ENCODE measurements at regions not wholly inside any gene's neighbourhood (a gene's known extent, or its start where the extent isn't known, plus 50 kb on each side); places are given as distances from the start of the nearest gene placed in this dataset.

DNA sequence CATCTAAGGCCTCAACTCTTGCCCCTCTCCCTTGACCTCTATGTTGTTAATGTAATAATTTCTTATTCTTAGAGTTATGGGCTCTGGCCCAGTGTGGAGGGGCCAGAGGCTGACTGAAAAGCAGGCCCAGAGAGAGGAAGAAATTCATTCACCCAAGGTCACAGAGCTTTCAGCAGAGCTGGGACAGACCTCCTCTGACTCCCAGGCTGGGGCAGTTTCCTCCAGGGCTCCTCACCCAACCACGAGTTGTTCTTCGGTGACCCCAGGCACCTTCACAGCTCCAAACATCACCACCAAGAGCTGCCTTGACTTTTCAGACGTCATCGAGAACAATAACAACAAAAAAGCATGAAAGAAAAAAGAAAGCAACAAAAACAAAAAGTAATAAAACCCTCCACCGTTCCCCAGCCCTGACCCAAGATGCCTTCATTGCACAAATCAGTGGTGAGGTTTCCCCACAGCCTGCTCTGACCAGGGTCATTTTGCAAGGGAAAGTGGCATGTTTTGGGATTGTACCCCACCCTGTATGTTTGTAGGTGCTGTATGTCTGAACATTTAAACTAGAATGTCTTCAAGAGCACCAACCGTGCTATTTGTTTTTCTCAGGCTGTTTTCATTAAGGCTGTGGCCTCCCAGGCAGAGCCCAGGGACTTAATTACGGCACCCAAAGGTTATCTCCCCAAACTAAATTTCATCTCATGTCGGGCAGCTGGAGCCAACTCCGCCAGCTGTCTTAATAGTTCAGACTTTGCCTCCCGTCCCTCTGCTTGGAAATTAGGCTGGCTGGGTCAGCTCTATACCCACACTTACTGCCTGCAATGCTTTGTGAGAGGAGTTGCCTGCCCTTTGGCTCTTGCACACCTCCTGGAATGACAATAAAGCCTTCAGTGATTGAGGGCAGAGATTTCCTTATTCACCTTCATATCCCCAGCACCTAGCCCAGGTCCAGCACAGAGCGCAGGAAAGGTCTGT, 173.8 kb downstream of the RPLP1 start:
- no peak for DNase-seq (ENCODE audit: low spot score)

DNA sequence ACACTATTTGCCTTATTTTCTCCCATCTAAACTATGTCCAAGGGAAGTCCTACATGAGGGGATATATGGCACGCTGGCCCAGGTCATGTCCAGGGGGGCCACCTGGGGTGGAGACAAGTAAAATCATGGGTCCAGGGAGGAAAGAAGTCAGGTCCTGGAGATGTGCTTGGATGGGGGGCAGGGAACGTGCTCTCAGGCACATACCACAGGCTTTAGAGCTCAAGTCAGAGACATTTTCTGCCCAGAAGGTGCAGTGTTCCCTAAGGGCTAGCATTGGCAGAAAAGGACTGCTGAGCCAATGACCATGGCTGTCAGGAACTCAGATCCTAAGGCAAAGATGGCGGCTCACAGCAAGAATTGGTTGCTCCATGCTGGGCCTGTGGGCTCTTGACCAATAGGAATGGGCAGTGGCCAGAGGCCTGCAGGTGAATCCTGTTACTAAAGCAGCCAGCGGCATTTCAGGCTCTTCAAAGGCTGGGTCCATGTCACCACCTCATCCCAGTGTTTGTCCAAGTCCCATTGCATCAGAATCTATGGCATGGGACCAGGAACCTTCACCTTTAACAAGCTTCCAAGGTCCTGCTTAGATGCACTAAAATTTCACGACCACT, 175.0 kb downstream of the RPLP1 start:
- no peak for DNase-seq (ENCODE audit: low spot score)

DNA sequence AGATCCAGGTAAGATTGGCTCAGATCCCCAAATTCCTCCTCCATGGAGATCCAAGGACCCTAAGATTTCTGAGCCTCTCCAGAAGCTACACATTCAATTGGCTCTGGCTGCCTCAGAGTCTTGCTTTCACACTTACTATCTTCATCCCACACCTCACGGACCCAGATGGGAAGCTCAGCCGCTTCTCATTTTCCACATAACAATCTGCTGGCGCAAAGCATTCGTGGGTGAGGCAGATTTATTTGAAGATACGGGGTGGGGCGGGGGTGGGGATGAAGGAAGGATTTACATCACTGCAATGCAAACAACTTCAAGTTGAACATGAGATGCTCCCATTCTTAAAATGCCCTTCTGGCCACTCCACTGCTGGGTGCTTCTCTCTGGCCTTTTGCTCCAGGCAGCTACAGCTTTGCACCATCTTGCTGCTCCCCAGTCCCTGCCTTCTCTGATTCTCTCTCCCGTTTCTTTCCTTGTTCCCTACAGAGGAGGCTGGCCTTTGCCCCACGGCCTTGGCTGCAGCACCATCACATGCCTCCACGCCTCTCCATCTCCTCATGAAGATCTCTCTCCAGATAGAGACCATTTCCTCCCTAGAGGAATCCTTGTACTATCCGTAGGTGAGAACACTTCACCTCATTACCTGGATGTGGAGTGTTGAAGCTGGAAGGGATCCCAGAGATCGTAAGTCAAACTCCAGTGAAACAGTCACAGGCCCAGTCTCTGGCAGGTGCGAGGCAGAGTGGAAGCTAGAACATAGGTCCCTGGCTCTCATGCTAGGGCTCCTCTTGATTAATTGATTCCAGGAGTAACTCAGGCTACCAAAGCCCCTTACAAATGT, 175.9 kb downstream of the RPLP1 start:
- DNase-seq (ENCODE audit: low spot score), result no peak

DNA sequence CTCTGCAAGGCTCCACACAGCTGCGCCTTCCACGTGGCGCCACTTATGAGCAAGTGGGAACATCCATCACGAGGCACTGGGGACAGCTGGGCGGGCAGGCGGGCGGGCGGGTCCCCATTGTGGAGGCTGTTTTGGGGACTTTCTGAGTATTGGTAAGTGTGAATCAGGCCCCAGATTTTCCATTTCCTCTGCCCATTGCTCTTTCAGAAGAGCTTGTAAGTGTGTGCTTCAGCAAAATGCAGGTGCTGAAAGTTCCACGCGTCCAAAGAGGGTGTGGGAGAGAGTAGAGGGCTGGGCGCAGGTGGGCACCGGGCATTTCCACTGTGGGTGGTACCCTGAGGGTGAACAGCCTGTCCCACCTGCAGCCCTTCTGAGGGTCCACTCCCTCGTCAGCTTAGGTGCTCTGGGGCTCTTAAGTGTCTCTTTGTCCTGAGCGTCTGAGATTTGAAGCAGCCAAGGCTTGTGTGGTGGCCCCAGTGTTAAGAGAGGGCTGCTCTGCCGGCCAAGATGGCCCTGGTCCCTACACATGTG, 177.1 kb downstream of the RPLP1 start:
- no peak for DNase-seq (ENCODE audit: low spot score)

DNA sequence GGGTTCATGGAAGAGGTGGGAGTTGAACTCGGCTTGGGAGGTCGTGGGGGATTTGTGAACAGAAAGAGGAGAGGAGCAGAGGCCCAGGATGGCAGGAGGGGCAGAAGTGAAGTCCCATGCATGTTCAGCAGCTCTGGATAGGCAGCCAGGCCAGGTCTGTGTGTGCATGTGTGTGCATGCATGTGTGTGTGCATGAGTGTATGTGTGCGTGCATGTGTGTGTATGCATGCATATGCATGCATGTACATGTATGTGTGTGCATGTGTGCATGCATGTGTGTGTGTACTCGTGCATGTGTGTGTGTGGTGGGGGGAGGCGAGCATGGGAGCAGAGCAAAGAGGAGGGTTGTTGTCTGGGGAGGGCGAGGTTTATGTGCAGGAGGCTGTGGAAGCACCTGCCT, 178.4 kb downstream of the RPLP1 start:
- no peak for DNase-seq (ENCODE audit: low spot score)

DNA sequence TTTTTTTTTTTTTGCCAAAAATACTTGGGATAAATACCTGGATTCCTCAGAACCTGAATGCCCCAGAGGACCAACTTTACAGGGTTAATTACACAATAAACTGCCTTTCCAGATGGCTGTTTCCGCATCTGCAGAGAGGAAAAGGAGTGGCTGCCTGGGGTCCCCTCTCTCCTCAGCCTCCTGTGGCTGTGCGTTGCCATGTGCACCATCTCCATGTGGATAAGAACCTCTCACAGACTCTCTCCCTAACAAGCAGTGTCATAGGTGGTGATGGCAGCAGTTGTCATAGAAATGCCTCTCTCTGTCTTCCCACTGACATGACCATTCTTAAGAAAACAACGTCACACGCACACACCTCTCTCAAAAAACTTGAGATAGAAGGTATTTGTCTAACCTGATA, 179.4 kb downstream of the RPLP1 start:
- no peak for DNase-seq (ENCODE audit: low spot score)

DNA sequence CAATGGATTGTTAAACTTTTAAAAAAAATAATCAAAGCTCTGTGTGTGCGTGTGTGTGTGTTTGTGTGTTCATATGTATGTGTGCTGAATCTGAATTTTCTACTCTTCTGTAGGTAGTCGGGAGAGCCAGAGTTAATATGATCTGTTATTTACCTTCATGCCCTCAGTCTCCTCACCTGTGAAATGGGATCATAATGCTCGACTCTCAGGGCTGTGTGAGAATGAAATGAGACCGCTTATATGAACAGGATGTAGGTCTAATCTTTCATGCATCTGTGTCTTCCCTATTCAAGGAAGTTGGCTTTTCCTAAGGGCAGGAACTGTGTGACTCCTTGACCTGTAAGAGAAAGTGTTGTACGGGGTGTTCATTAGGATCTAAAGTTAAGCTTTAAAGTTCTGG, 182.2 kb downstream of the RPLP1 start:
- no peak for DNase-seq (ENCODE audit: low spot score)

DNA sequence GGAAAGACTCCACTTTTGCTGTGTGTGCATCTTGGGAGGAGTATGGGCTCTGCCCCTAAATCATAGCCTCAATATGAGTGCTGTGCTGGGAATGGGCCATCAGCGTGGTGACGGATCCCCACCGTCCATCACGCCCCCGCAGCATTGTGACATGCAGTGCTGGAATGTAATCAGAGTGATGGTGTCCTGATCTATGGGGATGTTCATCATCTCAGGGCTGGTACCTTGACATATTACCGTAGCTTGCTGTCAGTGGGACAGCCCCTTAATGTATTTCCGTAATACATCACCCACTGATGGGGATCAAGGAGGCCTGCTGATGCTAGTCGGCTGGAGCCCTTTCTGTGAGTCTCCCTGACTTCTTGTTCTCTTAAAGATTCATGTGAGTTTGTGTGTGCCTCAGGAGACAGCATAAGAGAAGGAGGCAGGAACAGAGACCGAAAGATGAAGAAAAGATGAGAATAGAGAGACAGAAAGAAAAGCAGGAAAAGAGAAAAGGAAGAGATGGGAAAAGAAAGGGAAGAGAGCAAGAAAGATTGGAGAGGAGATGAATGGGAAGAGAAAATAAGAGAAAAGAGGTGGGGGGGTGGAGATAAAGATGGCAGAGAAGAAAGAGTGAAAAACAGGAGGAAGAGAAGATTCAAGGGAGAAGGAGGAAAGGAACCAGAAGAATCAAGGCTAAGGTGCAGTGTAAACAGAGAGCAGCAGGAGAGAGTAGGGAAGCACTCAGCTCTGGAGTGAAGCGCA, 183.7 kb downstream of the RPLP1 start:
- no peak for DNase-seq (ENCODE audit: low spot score)

DNA sequence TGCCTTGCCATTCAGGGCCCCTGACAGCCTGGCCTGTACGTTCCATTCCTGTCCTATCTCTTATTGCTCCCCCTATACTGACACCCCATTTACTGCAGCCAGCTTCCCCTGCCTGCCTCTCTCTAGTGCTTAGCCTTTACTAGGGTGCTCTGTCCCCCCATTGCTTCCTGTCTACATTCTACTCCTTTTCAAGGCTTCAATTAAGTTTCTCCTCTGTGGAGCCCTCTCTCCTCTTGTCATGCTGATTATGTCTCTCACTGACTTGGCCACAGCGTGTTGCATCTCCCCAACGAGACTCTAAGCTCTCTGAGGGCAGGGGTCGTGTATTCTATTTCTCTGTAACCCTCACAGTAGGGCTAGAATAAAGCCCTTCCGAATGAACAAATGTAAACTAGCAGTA, 185.2 kb downstream of the RPLP1 start:
- DNase-seq (ENCODE audit: low spot score), result no peak

DNA sequence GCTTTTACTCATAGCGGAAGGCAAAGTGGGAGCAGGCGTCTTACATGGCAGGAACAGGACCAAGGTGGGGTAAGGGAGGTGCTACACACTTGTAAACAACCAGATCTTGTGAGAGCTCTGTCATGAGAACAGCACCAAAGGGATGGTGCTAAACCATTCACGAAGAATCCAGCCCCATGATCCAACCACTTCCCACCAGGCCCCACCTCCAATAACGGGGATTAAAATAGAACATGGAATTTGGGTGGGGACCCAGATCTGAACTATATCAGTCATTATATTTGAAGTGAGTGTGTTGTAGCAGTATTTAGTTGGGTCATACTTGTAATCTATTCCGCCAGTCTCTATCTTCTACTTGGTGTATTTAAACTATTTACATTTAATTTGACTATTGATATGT, 190.9 kb downstream of the RPLP1 start:
- DNase-seq (ENCODE audit: low spot score), result no peak

DNA sequence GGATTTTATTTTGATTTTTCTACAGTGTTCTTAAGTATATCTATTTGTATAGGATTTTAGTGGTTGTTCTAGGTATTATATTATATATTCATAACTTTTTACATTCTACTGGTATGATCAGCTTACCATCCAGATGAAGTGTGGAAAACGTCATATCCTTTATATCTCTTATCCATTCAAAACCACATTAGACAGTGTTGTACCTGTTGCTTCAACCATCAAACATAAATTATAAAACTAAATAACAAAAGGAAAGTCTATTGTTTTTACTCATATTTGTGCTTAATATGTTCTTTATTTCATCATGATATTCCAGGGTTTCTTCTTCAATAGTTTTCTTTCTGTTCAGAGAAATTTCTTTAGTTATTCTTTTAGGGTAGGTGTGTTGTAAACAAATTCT, 191.4 kb downstream of the RPLP1 start:
- DNase-seq (ENCODE audit: low spot score), result no peak

DNA sequence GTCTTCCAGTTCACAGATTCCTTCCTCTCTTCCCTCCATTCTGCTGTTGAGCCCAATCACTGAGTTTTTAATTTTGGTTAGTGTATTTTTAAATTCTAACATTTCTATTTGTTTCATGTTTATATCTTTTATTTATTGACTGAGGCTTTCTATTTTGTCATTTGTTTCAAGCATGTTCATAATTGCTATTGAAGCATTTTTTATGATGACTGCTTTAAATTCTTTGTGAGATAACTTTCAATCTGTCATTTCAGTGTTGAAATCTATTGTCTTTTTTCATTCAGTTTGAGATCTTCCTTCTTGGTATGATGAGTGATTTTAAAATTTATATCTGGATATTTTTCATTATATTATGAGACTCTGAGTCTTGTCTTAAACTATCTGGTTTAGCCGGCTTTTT, 192.3 kb downstream of the RPLP1 start:
- DNase-seq (ENCODE audit: low spot score), result no peak

DNA sequence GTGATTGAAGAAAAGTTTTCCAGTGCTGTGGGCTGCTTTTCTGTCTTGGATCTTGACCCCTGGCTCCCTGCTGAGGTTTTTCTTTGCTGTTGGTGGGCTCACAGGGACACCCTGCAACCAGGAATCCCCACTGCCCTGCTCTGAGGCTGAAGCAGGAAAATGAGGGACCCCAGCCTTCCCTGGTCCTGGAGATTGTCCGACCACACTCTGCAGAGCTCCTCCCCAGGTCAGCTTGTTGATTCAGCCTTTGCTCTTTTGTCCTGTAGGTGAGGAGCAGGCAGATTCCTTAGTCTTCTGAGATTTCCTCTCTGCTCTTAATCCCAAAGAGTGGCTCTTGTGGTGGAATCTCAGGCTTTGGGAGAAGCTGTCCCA, 194.5 kb downstream of the RPLP1 start:
- DNase-seq (ENCODE audit: low spot score), result no peak

DNA sequence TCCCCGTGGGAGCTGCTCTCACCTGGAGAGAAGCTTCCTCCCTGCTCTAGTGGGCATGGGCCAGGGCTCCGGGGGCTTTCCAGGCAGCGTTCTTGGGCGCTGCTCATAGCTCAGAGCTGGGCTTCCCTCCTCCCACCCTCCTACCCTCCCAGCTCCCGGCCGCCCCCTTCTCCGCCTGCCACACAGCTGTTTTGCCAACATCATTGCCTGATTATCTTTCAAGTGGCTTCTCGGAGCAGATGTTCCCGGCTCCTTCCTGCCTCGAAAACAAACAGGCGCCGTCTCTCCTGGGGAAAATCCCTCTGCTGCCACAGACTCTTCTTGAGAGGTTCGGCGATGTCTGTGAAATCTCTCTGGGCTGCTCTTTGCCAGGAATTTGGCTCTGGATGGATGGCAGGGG, 195.6 kb downstream of the RPLP1 start:
- DNase-seq (ENCODE audit: low spot score), result peak; percentile 51

DNA sequence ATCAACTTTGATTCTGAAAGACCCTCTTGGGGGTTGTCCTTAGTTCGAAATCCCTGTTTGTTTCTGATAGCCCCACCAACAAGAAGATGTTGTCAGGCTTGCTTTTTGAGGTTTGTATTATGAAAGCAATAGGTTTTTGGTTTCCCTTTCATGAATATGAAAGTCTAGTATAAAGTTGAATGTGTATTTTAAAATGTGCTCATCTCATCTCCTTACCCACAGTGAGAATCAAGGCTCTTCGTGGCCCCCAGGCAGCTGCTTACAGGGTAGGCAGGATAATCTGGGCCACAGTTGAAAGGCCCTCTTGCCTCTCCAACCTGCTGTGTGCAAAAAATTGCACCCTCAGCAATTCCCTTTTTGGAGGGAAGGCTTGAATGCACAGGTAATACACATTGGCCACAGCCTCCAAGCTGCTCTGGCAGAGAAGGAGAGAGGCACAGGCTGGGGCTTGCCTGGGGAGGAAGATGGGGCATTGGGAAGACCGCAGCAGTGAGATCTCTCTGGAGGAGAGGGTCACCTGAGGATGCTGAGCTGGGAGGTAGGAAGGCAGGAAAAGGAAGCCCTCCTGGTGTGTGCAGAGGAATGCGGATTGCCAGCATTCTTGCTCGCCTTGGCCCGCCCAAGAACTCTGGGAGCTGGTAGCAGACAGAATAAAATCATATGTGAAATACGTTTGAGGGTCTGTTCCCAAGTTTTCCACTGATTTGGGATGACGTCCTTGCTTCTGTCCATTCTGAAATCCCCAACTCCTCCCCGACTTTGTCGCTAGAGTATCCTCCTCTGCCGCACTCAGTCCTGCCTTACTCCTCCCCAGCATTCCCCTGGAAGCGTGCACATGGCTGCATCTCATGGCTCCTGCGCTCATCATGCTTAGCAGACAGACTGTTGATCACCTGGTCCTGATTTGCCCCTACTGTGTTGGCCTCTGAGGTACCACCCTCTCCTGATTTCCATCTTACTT, 196.4 kb downstream of the RPLP1 start:
- peak; percentile 32 for DNase-seq (ENCODE audit: low spot score)

DNA sequence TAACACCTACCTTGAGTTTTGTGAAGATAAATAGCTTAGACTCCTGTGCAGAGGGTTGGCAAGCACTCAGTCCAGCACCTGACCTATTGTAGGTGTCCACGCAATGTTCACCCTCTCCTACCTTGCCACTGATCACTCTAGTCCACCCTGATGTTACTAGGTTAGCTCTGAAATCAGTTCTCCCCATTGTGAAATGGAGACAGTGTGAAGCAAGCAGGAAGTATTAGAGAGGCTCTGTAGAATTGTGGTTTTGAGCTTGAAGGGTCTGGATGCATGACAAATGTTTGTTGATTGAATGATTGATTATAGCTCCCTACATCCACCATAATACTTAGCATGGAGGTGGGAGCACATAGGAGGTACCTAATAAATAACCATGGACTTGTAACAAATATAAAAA, 199.7 kb downstream of the RPLP1 start:
- no peak for DNase-seq (ENCODE audit: low spot score)

DNA sequence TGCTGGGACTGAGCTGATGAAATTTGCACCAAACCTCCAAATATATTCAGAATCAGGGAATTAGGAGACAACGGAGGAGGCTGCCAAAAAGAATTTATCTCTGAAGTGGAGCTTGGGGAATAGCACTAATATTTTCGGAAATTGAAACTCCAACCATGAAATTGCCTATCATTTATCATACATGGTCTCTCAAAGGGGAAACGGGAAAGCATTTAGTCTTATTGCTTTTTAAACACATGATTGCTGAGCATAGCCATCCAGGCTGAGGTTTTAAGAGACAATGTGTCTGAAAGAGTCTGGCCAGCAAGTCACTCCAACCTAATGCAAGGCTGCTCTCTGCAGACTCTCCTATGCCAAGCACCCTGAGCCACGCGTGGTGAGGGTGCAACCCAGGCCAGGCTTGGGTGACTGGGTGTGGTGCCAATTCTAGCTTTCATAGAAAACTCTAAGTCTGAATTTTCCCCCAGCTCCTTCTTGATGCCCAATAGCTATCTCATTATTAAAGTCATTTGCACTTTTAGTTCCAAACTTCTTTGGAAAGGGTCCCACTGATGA, 200.2 kb downstream of the RPLP1 start:
- DNase-seq (ENCODE audit: low spot score), result no peak

DNA sequence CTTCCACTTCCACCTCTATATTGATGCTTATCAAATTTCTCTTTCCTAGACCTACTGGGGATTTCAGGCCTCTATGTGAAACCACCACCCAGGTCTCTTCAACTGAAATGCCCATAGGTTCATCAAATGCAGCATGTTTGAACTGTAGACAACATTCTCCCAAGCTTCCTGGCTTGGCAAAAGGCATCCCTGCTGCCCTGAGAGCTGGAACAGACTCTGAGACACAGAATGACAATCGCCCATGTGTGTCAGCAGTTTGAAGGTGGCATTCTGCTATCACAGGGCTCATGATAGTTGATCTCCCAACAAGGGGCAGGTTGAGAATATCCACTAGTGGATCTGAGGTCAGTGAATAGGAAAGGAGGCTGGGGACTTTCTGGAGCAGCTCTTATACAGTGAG, 200.7 kb downstream of the RPLP1 start:
- DNase-seq (ENCODE audit: low spot score), result no peak

DNA sequence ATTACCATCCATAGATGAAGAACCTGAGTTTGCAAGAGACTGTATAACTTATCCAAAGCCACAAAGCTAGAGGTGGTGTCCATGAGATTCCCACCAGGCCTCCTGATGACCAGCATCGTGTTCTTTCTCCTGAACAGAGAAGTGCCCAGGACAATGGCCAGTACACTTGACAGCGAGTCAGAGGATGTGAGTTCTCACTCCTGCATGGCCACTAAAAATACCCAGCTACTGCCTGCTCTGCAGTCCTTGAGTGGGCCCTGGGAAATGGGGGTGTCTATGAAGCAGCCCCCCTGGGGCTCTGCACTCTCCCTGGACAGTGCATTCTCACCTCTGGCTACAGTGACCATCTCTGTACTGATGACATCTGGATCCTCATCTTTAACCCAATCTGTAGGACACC, 201.2 kb downstream of the RPLP1 start:
- DNase-seq (ENCODE audit: low spot score), result no peak

All from umbilical cord (tissue), 1 donor.